ENCODE measurements at regions not wholly inside any gene's neighbourhood (a gene's known extent, or its start where the extent isn't known, plus 50 kb on each side); places are given as distances from the start of the nearest gene placed in this dataset.
"Not testable (repeated sequence)": the region's sequence is repeated elsewhere in the genome, so short reads cannot be mapped to it uniquely, and the experiment has no call there.

DNA sequence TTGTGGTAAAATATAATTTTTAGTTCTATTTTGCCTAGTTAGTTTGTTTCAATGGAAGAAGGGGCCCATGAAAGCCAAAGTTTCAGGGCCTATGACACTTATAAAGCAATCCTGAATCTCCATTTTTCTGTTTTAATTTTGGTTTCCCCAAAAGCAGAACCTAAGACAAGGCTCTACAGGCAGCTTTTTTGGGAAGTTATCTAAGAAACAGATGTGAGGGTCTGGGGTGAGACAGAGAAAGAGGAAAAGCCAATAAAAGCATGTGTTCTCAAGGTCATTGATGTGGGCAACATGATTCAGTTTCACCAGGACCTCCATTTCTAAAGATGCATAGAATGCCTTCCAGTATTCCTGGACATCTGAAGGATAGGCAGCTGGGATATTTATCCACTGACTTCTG is 598.5 kb downstream of the PDCD6IP start:
- no peak for DNase-seq

DNA sequence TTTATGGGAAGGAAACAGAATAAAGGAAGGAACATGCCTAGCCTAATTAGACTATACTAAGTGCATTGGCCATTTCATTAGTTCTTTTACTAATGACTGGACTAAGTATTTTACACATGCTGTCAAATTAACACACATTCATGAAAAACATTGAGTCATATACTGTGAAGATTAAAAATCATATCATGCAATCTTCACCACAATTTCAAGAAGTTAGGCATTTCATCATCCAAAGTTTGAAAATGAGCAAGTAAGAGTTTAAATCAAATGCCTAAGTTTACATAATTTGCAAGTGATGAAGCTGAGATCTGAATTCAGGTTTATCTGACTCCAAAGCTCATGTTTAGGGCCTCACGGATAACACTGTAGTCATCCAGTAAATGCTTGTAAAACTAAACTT is 601.0 kb downstream of the PDCD6IP start:
- no peak for DNase-seq

DNA sequence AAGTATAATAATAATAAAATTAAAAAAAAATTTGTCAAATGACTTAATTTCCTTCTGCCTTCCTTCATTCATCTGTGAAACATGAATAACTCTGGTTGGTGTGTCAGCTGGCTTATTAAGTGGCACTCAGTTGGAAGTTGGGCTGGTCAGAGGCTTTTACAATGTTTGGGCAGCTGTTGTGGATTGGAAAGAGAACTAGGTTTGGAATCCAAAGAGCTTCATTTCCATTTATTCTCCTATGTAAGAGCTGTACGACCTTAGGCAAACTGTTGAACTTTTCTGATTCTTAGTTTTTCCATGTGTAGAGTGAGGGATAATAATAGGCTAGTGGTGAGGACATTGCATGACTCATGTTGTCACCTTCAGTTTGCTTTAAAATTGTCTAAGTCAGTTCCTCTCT is 606.7 kb downstream of the PDCD6IP start:
- no peak for DNase-seq

DNA sequence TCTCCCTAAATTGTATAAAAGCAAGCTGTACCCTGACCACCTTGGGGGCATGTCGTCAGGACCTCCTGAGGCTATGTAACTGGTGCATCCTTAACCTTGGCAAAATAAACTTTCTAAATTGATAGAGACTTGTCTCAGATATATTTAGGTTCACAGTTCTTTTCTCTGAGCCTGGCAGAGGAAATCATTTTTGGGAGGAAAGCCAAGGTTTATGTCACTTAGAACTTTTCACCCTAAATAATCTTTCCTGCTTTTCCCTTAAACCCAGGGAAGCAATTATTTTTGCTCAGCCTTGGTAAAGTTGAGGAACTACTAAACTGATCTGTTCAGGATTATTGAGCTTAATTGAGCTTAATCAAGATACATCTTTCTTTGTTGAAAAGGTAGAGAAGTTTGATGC is 608.9 kb downstream of the PDCD6IP start:
- DNase-seq: no peak

DNA sequence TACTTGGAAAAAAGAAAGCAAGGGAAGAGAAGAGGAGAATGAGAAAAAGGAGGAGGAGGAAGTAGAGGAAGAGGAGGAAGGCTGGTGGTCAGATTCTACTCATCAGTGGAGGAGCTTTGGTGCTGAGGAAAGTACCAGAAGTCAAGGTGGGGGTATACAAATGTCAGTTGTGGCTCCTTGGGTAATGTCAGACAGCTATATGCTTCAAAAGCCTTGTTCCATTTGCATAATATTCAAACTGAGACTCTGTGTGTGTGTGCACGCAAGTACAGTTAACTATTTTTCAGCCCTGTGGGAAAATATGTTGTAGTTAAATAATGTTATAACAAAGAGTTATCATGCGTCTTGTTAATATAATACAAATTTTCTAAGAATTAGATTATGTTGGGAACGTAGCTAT is 609.7 kb downstream of the PDCD6IP start:
- no peak for DNase-seq

DNA sequence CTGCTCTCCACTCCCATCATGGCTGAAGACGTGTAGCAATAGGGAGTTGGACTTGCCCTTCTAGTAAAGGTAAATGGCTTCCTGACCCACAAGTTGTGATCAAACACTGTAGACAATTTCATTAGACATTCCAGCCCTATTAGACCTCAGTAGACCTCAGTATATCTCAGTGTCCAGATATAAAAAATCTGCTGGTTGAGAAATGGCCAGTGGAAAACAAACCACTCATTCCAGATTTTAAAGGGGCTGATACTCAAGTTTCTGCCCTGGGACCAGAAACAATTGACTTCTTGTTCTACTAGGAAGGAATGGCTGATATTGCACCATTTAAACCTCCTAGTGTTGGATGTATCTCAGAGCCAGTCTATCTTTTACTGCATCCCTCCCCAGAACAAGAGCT is 613.2 kb downstream of the PDCD6IP start:
- no peak for DNase-seq

DNA sequence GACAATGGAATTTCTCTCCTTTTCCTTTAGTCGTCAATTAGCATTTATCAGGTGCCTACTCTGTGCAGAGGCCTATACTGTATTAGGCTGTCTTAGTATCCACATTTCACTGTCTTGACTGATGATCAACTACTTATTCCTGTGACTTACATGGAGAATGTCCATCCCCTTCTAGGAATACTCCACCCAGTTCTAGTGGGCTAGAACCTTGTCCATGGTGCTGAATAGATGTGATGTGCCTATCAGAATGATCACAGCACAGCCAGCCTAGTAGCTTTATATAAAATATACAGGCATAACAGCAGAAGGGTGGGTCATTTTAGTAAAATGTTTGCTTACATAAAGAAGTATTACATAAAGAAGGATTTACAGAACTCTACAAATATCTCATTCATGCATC is 621.4 kb downstream of the PDCD6IP start:
- DNase-seq: no peak

DNA sequence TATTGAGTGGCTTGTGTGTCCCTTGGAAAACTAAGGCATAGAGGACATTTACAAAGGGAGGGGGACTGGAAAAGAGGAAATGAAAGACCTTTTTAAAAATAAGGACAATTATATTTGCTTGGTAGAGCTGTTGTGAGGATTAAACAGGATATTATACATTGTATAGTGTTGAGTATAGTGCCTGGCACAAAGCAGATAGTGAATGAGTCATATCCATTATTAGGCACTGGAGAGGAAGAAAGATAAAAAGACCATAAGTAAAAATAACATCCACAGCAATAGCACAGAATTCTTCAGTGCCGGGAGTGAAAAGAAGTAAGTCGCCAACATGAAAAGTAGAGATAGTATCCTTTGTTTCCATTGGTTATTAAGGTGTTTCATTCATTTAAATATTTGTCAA is 623.3 kb downstream of the PDCD6IP start:
- no peak for DNase-seq

DNA sequence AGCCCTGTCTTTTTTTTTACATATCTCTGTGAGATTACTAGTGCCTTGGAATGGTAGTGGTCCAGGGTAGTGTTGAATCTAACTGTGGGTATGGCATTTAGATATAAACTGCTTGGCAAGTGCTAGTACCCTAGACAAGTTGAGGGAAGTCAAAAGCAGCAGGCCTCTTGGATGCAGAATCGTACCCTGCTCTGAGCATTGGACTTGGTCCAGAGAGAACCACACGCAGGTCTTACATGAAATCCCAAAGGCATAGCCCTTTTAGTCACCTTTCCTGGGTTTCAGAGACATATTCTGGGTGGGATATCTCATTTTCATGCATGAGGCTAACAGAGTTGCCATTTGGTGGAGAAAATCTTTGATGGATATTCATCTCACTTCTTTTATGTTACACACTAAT is 641.4 kb downstream of the PDCD6IP start:
- no peak for DNase-seq

DNA sequence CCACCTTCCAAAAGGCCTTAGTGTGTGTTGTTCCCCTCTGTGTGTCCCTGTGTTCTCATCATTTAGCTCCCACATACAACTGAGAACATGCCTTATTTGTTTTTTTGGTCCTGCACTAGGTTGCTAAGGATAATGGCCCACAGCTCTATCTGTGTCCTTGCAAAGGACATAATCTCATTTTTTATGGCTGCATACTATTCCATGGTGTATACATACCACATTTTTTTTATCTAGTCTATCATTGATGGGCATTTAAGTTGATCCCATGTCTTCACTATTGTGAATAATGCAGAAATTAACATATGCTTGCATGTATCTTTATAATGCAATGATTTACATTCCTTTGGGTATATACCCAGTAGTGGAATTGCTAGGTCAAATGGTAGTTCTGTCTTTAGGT is 645.7 kb downstream of the PDCD6IP start:
- no peak for DNase-seq

DNA sequence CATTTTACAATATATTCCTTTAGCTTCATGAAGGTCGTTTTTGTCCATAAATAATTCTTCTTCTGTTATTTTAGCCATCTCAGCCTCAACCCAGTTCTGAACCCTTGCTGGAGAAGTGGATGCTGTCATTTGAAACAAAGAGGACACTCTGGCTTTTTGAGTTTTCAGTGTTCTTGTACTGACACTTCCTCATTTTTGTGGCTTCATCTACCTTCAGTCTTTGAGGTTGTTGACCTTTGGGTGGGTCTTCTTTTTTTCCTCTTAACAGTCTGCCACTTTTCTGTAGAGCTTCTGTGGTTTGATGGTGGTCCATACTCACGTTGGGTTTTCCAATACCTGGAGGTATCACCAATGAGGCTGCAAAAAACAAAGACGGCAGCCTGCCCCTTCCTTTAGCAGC is 650.9 kb downstream of the PDCD6IP start:
- no peak for DNase-seq

DNA sequence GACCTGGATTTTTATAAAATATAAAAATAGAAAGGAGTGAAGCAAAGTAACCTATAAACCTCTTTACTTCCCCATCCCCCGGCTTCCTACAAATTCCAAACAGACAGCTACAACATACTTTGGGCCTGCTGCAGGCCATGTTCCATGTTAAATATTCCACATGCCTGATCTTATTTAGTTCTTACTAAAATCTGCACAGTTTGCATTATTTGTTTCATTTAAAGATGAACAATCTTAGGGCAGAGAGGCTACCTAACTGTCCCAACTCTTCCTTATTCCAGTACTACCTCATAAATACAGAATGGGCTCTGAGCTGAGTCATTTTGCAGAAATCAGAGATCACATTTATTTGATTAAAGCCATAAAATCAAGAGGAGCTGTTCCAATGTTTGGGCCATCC is 665.0 kb downstream of the PDCD6IP start:
- no peak for DNase-seq

DNA sequence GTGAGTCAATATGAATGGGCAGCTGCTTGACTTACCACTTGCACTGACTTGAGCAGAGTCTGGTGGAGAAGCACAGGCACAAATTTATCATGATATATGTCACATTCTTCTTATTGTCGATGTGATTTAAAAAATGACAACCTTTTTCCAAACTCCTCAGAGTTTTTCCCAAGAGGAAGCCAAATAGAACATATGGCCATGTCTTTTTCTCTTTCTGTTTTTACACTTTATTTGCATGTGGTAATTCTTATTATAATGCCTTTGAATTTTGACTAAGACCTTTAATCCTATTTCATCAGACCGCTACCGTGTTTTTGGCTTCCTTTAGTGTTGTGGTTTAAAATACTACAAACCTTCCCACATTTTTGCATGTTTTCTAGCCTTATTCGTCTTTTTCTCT is 666.2 kb downstream of the PDCD6IP start:
- DNase-seq: no peak

DNA sequence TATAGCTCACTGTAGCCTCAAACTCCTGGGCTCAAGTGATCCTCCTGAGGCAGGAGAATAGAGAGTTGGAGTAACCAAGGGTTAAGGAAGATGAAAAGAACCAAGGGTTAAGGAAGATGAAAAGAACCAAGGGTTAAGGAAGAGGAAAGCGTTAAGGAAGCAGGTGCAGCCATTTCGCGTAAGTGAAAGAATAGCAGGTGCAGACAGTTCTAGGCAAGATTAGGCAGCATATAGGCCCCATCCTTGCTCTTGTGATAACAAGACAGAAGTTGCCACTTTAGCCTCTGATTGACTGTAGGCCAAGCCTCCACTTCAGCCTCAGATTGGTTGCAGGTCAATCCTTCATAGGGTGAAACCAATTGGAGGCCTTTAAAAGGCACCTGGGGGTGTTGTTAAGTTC is 677.4 kb downstream of the PDCD6IP start:
- DNase-seq: no peak

DNA sequence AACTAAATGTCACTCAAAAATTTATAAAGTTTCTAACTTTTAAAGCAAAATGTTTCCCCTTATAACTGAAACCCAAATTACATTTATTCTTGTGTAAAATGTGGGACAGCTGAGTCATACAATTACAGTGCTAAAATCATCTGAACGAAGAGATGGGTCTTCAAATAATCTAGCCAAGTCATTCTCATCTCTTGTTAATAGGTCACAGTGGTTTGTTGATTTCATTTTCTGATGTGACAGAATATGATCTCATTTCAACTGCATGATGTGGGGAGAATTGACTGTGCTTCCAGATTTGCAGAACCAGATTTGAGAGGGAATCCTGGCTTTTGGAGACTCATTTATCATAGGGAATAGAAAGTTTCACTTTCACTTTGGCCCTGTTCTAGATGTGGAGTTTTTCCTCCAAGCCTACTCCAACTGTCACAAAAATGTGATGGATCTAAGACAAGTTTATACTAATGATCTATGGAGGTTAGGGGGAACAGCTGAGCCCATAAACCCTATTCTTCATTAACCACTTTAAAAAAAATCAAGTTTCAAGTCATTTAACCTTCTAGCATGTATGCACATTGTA is 685.0 kb downstream of the PDCD6IP start:
- DNase-seq: no peak

DNA sequence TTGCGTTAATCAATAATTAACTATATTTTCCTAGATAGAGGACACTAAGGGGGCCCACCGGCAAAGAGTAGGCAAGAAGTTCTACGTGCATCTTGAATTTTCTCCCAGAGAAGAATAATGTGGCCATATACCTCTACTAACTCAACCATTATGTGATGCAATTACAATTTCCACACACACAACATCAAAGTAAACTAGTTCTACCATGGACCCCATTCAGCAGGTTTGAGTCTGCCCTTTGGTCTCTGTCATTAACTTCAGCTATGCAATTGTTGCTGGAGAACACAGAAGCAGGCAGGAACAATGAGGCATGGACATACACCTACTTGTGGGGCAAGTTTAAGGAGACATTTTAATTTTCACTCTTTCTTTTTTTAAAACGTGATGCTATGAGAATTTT is 705.9 kb downstream of the PDCD6IP start:
- no peak for DNase-seq

DNA sequence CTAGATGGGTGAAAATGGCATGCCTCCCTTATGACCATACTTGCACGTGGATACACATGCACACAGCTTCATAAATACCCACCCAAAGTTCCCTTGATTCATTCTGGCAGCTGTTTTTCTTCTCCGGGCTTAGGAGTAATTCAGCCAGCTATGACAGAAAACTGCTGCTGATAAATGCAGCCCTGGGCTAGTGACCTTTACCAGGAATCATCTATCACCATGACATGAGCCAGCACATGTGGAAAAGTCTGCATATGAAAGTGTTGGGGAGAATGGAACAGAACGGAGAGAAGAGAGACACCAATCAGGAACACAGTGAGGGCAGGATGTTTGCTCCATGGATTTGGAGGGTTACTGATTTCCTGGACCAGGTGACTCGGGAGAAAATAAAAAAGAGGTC is 706.3 kb downstream of the PDCD6IP start:
- DNase-seq: no peak

DNA sequence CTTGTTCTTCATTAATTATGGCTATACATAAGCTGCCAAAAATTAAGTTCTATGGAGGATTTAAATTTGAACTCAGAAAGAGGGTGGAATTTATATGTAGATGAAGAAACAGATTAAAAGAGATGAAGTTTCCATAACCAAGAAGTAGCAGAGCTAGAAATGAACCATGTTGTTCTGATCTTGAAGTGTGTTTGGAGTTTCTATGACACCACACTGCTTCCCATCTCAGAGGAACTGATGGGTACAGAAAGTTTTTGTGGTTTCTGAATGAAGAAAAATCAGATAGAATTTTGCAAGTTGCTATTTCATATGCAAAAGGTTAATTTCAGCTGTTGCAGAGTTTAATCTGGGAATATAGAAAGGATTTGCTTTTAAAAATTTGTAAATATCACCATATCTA is 710.3 kb downstream of the PDCD6IP start:
- no peak for DNase-seq

DNA sequence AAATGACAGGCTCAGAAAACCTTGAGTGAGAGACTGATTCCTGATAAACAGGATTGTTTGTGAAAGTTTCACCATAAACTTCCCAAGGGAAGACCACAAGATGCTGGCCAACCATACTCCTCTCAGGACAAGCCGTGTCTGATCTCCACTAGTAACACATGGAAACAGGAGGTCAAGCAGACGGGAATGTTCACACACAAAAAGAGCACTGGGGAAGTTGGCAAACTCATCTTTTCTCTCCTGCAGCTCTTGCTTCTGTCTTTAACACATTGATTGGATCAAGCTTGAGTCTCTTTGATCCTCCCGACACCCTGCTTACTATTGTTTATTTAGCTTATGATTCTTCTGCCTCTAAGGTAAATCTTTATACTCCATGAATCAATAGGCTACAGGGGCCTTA is 713.5 kb downstream of the PDCD6IP start:
- DNase-seq: no peak

DNA sequence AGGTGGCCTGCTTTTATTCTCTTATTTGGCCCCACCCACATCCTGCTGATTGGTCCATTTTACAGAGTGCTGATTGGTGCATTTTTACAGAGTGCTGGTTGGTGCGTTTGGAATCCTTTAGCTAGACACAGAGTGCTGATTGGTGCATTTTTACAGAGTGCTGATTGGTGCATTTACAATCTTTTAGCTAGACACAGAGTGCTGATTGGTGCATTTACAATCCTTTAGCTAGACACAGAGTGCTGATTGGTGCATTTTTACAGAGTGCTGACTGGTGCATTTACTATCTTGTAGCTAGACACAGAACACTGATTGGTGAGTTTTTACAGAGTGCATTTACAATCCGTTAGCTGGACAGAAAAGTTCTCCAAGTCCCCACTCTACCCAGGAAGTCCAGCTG is 720.6 kb downstream of the PDCD6IP start:
- DNase-seq: not testable (repeated sequence)

DNA sequence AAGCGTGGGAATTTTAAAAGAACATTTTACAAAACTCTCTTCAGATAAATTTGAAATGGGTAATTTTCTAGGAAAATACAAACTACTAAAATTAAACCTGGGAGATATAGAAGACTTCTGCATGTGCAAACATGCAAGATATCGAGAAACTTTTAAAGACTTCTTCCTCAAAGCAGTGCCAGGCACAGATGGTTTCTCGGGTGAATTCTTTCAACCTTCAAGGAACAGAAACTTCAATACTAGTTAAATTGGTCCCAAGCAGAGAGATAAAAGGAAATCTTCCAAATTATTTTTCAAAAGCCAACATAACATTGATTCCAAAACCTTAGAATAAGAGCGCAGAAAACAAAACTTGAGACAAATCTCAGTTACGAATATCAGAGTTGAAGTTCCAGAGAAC is 732.7 kb downstream of the PDCD6IP start:
- DNase-seq: no peak

DNA sequence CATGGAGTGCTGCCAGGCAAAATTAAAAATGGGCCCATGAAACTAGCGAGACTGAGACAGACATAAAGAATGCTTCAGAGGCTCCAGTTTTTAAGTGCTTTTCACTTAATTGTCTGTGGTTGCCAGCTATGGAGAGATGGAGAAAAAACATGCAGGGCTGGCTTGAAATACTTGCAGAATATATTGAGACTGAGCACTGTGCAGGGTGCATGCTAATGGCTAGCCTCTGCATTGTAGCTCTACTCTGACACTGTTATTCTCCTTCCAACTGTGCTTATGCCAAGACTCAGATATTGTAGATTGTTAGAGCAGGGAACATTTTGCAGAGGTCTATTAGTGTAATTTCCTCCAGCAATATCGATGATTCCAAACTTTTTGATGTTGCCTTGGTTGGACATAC is 735.0 kb downstream of the PDCD6IP start:
- peak; percentile 26 for DNase-seq

DNA sequence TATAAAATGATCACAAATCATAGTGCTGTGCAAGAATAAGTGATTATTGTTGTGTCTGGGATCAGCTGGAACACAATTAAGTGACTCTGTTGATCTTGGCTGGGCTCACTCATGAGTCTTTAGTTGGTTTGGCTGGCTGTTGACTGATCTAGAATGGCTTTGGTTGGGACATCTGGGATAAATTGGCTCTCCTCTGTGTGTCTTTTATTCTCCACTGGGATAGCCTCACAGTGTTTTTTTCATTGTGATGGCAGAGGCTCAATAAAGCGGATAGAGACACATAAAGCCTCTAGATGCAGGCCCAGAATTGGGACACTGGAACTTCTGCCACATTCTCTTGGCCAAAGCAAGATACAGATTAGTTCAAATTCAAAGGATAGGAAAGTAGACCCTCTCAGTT is 735.6 kb downstream of the PDCD6IP start:
- DNase-seq: no peak

DNA sequence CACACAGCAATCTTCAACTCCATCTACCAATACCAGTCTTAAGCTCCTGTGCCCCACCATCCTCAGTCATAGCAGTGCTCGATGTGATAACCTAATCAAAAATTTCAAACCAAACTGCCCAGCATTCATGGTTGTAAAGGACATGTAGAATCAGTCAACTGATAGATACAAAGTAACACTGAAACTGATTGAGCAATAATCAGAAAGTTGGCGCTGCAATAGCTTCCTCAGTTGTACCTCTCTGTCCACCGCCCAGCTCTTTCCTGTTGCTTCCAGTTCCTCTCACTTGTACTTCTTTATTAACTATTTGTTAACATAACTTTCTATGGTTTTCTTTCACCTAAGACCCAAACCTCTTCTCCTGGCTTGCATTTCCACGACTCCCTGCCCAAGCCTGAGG is 745.7 kb downstream of the PDCD6IP start:
- DNase-seq: no peak

DNA sequence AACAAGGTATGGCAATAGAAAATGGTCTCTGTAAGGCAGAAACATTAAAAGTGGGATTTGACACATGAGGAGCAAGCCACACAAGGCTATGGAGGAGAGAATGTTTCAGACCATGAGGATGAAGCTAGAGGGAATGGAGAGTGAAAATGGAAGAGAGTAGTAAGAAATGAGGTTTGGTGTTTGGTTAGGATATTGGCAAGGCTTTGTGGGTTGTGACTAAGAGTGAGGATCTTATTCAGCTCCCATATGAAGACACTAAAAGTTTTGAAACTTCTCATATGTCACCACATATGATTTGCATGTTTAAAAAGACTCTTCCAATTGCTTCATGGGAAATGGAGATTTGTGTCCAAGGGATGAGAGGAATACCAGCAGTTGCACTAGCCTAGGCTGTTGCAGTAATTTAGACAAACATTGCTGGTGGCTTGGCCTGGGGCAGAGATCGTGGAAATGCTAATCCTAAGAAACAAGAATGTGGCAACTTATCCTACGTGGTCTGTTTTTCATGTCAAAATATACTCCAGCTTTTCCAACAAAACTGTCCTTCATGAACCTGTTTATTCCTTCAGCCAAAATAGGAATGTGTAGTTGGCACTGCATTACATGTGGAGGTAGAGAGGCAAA is 749.0 kb downstream of the PDCD6IP start:
- no peak for DNase-seq

DNA sequence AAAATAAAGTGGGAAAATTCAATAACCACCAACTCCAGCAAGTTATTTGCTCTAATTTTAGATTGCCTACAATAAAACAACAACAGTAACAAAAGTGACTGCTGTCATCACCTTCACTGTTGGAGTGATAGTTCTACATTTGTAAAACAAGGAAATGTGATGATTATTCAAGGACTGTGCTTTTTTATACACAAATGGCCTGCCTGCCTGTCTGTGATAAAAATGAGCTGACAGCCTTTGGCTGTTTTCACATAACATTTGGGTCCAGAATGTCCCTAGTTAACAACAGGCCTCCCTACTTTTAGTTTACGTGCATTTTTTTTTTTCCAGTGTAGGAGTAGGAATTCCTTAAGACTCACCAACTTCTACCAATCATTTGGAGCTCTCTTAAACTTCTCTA is 768.8 kb downstream of the PDCD6IP start:
- DNase-seq: no peak
